ENCODE measurements at regions not wholly inside any gene's neighbourhood (a gene's known extent, or its start where the extent isn't known, plus 50 kb on each side); places are given as distances from the start of the nearest gene placed in this dataset.

DNA sequence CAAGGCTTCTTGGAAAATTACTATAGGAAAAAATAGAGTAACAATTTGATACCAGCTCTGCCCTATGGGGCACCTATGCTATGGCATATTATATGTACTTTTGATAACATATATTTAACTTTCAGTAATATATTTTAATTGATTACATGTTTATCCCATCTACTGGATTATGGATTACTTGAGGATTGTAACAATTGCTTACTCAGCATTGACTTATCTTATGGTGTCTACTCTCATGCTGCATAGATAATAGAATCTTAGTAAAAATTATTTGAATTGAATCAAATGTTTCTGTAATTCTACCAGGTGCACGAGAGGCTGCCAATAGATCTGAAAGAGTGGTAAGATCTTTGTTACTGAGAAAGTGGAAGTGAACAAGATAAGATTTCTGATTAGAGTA lies 57.8 kb upstream of the CALCR start:
- DNase-seq, result no peak

DNA sequence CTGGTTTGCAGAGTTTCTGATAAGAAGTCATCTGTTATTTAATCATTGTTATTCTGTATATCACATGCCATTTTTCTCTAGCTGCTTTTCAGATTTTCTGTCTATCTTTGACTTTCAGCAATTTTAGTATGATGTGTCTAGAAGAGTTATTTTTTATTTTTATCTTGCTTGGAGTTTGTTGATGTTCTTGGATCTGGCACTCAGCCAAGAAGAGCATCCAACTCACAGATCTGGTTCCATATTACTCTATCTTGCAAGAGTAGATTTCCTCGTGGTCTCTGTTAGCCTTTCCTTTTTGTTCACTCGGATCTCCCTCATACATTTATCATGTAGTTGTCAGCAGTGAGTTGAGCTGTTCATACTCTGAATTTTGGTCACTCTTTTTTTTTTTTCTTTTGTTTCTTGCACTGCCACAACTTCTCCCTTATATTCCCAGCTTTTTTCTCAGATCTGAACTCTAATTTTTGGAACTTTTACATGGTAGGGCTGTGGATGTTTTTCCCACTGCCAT lies 54.8 kb upstream of the CALCR start:
- no peak for DNase-seq

DNA sequence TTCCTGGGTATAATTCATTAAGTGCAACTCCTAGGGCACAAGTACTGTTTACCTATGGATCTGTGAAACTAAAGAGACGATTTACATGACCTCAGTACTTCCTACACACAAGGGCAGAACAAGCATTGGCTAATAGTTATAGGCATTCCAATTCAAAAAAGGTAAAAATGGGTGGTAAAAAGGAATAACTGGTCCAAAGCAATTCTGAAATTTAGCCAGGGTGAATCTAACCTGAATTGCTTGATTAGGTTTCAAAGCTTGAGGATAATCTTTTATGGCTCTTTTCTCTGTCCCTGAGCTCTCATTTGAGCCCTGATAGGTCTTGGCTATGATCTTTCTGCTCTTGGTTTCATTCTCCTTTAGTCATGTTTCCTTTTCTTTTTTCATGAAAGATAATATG lies 52.3 kb upstream of the CALCR start:
- DNase-seq, result no peak

Data from DMS79 (cell line).